ENCODE measurements at regions not wholly inside any gene's neighbourhood (a gene's known extent, or its start where the extent isn't known, plus 50 kb on each side); places are given as distances from the start of the nearest gene placed in this dataset.
A peak's percentile ranks its signal among the peaks of the same experiment; 100 is the strongest.

DNA sequence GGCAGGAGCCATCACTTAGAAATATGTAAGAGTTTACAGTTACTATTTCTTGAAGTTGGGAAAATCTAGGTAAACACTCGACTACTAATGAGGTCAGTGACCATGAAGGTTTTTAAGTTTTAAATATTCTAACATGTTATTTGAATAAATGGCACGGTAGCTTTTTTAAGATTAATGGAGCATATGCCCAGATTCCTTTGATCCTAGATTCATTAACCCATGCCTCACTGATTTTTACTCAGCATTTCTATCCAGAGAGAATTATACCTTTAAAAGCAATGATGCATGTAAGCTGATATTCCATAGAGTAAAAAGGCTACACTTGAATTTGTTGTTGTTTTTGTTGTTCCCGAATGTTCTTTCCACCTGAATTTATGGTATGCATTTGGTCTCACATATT, 541.4 kb downstream of the DACH1 start:
- Histone ChIP-seq H3K27ac (no peak overlapping the region), H3K9me2 (replicated peaks; ENCODE audit: insufficient read depth) (no peaks in the 10 kb centered on the region), H3K4me2 (no peak overlapping the region), H3K27me3 (no peaks in the 10 kb centered on the region), H3K9me3 (ENCODE audit: low read depth) (no peaks in the 10 kb centered on the region), H3K4me3 (no peak overlapping the region), H3K79me2 (no peaks in the 10 kb centered on the region), H2AFZ (no peak overlapping the region), H3K36me3 (replicated peaks; ENCODE audit: insufficient read depth, low read depth) (no peaks in the 10 kb centered on the region), H4K20me1 (ENCODE audit: insufficient read depth, poor library complexity, severe bottlenecking) (no peaks in the 10 kb centered on the region), H3K4me1 (ENCODE audit: insufficient read depth) (no peaks in the 10 kb centered on the region)
- TF ChIP-seq, protein P1, sequence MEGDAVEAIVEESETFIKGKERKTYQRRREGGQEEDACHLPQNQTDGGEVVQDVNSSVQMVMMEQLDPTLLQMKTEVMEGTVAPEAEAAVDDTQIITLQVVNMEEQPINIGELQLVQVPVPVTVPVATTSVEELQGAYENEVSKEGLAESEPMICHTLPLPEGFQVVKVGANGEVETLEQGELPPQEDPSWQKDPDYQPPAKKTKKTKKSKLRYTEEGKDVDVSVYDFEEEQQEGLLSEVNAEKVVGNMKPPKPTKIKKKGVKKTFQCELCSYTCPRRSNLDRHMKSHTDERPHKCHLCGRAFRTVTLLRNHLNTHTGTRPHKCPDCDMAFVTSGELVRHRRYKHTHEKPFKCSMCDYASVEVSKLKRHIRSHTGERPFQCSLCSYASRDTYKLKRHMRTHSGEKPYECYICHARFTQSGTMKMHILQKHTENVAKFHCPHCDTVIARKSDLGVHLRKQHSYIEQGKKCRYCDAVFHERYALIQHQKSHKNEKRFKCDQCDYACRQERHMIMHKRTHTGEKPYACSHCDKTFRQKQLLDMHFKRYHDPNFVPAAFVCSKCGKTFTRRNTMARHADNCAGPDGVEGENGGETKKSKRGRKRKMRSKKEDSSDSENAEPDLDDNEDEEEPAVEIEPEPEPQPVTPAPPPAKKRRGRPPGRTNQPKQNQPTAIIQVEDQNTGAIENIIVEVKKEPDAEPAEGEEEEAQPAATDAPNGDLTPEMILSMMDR (IDR thresholded peaks at IDR 0.05; ENCODE audit: poor library complexity), result no peak
- TF ChIP-seq EZH2phosphoT487 (IDR thresholded peaks at IDR 0.05; ENCODE audit: low read depth, severe bottlenecking, unreplicated experiment) (no peak), EZH2 (IDR thresholded peaks at IDR 0.05; ENCODE audit: borderline replicate concordance) (no peak)
- WGBS (ENCODE audit: low lambda C conversion rate, missing lambda C conversion rate), result 83% methylated on average over 3 of the region's 3 CpGs
- DNase-seq (ENCODE audit: low spot score), result no peak

DNA sequence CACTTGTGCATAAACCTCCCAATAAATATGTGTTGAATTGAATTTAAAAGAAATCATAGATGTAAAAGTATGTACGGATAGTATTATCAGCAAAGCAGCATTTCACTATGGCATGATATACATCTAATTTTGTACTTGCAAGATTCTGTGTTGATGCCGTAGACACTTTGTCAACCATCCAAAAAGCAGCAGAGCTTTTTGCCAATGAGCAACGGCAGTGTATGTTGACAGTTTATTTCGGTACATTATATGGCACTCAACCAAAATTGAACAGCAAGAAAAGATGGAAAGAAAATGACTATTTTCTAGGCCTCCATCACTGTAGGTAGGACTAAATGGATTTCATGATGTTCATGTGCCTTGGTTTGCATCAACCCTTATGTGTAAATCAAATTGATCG, 543.7 kb downstream of the DACH1 start:
- no peaks in the 10 kb centered on the region for H3K9me3 ChIP-seq (ENCODE audit: low read depth)
- no peak overlapping the region for H3K4me2 ChIP-seq
- H2AFZ ChIP-seq, result no peak overlapping the region
- H3K9me2 ChIP-seq (replicated peaks; ENCODE audit: insufficient read depth), result no peaks in the 10 kb centered on the region
- no peaks in the 10 kb centered on the region for H4K20me1 ChIP-seq (ENCODE audit: insufficient read depth, poor library complexity, severe bottlenecking)
- no peak overlapping the region for H3K4me3 ChIP-seq
- no peaks in the 10 kb centered on the region for H3K4me1 ChIP-seq (ENCODE audit: insufficient read depth)
- no peak overlapping the region for H3K27ac ChIP-seq
- H3K79me2 ChIP-seq, result no peaks in the 10 kb centered on the region
- 98% methylated on average over 5 of the region's 5 CpGs for WGBS (ENCODE audit: low lambda C conversion rate, missing lambda C conversion rate)
- DNase-seq (ENCODE audit: low spot score), result no peak
- no peaks in the 10 kb centered on the region for H3K36me3 ChIP-seq (replicated peaks; ENCODE audit: insufficient read depth, low read depth)
- TF ChIP-seq EZH2 (IDR thresholded peaks at IDR 0.05; ENCODE audit: borderline replicate concordance) (no peak), EZH2phosphoT487 (IDR thresholded peaks at IDR 0.05; ENCODE audit: low read depth, severe bottlenecking, unreplicated experiment) (no peak)
- TF ChIP-seq, protein P1 (IDR thresholded peaks at IDR 0.05; ENCODE audit: poor library complexity), result no peak
- H3K27me3 ChIP-seq, result no peaks in the 10 kb centered on the region

DNA sequence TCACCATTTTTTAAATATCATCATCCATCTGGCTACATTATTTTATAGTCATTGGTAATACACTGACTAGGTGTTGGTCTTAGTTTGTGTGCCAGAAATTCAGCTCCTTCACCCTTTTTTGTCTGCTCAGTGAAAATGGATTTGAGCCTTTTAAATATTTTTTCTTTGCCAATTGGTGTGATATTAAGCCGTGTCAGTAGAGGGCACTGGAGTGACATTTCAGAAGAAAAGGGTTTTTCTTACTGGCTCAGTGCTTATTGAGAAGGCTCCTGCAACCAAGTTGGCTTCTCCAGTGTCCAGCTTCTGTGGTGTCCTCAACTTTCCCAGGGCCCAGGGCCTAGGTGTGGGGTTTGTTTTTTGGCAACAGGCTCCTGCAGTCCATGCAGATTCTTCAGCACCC, 546.6 kb downstream of the DACH1 start:
- no peaks in the 10 kb centered on the region for H3K79me2 ChIP-seq
- no peaks in the 10 kb centered on the region for H3K9me2 ChIP-seq (replicated peaks; ENCODE audit: insufficient read depth)
- TF ChIP-seq EZH2phosphoT487 (IDR thresholded peaks at IDR 0.05; ENCODE audit: low read depth, severe bottlenecking, unreplicated experiment) (no peak), EZH2 (IDR thresholded peaks at IDR 0.05; ENCODE audit: borderline replicate concordance) (no peak)
- TF ChIP-seq, protein P1 (IDR thresholded peaks at IDR 0.05; ENCODE audit: poor library complexity), result peak; percentile 46
- no peak overlapping the region for H2AFZ ChIP-seq
- H3K27me3 ChIP-seq, result no peaks in the 10 kb centered on the region
- no peaks in the 10 kb centered on the region for H3K36me3 ChIP-seq (replicated peaks; ENCODE audit: insufficient read depth, low read depth)
- no peaks in the 10 kb centered on the region for H4K20me1 ChIP-seq (ENCODE audit: insufficient read depth, poor library complexity, severe bottlenecking)
- no peaks in the 10 kb centered on the region for H3K9me3 ChIP-seq (ENCODE audit: low read depth)
- 69% methylated on average over 1 of the region's 1 CpG for whole genome bisulfite sequencing (ENCODE audit: low lambda C conversion rate, missing lambda C conversion rate)
- DNase-seq (ENCODE audit: low spot score), result peak; percentile 23
- H3K4me2 ChIP-seq, result no peak overlapping the region
- no peaks in the 10 kb centered on the region for H3K4me1 ChIP-seq (ENCODE audit: insufficient read depth)
- H3K4me3 ChIP-seq, result no peak overlapping the region
- no peak overlapping the region for H3K27ac ChIP-seq

Measured in hepatocyte (in vitro differentiated cells).